ENCODE measurements at regions not wholly inside any gene's neighbourhood (a gene's known extent, or its start where the extent isn't known, plus 50 kb on each side); places are given as distances from the start of the nearest gene placed in this dataset.

DNA sequence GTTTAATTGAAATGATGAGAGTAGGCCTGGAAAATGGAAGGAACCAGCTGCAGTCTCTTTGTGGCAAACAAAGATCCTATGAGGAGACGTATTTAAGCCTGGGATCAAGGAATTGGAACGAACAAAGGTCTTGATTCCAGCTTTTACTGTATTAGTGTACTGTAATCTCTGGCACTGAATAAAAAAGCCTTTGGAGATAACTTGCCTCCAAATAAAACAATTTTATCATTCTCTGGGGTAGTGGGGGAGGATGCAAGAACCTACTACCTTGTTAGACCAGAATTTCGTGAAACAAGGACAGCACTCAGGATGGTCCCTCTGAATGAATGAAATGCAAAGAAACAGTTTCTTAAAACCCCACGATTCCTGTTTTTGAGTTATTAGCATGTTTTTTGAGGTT, 134.2 kb downstream of the RWDD3 start:
- Histone ChIP-seq H4K20me1 (ENCODE audit: insufficient read depth, low read length) (no peaks in the 10 kb centered on the region), H3K36me3 (ENCODE audit: insufficient read depth, low read length) (no peaks in the 10 kb centered on the region), H3K27ac (ENCODE audit: low read depth, low read length, poor library complexity, severe bottlenecking) (no peak overlapping the region), H3K4me1 (ENCODE audit: insufficient read depth, low read length, poor library complexity, severe bottlenecking) (no peaks in the 10 kb centered on the region), H3K4me2 (ENCODE audit: low read length) (no peak overlapping the region), H3K9me2 (ENCODE audit: insufficient read depth, low read length) (no peaks in the 10 kb centered on the region), H3K4me3 (ENCODE audit: low read depth, low read length, poor library complexity, severe bottlenecking) (no peak overlapping the region), H3K79me2 (ENCODE audit: insufficient read depth, low read depth, low read length) (no peaks in the 10 kb centered on the region), H2AFZ (ENCODE audit: low read length) (no peak overlapping the region), H3K9me3 (ENCODE audit: low read length) (no peaks in the 10 kb centered on the region)
- ChIA-PET POLR2A (no interaction called here), CTCF (ENCODE audit: unreplicated experiment) (no interaction called here)
- intact Hi-C loops (cut with micrococcal nuclease; ENCODE audit: unreplicated experiment): no loop called here
- DNase-seq (ENCODE audit: low spot score): no peak
- no TSS peak for BruUV-seq (replicated peaks)
- TF ChIP-seq, protein P1, sequence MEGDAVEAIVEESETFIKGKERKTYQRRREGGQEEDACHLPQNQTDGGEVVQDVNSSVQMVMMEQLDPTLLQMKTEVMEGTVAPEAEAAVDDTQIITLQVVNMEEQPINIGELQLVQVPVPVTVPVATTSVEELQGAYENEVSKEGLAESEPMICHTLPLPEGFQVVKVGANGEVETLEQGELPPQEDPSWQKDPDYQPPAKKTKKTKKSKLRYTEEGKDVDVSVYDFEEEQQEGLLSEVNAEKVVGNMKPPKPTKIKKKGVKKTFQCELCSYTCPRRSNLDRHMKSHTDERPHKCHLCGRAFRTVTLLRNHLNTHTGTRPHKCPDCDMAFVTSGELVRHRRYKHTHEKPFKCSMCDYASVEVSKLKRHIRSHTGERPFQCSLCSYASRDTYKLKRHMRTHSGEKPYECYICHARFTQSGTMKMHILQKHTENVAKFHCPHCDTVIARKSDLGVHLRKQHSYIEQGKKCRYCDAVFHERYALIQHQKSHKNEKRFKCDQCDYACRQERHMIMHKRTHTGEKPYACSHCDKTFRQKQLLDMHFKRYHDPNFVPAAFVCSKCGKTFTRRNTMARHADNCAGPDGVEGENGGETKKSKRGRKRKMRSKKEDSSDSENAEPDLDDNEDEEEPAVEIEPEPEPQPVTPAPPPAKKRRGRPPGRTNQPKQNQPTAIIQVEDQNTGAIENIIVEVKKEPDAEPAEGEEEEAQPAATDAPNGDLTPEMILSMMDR (conservative IDR thresholded peaks at IDR 0.05; ENCODE audit: low read length): no peak
- TF ChIP-seq EZH2phosphoT487 (IDR thresholded peaks at IDR 0.05; ENCODE audit: borderline replicate concordance, low read depth, low read length): no peak

DNA sequence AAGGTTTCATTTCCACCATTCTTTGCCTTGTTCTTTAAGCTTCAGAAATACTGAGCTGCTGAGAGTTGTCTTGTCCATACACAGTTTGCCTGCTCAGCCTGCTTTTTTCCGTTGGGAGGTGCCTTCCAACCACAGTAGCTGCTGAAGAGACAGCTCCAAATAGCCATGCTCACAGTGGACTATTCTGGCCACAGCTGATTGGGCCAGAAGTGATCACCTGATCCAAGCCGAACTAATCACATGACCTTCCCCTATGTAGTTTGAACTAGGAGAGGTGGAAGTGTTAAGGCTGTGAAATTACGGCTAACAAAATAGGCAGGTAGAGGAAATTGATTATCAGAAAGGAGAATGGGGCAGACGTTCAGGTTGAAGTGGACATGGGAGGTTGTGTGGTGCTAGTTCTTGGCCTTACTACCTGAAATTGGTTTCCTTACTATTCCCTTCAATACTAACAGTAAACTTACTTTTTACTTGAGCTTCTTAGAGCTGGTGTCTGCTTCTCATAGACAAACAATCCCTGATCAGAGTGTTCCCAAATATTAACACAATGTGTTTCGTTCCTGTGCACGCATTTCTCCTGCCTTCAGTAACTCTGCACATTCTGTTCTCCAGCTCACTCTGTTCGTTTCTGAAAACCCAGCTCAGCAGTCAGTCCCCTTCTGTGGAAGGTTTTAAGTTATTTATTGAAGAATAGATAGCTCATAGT, 136.1 kb downstream of the RWDD3 start:
- no peaks in the 10 kb centered on the region for H3K79me2 ChIP-seq (ENCODE audit: insufficient read depth, low read depth, low read length)
- no peaks in the 10 kb centered on the region for H4K20me1 ChIP-seq (ENCODE audit: insufficient read depth, low read length)
- no peaks in the 10 kb centered on the region for H3K9me3 ChIP-seq (ENCODE audit: low read length)
- no peak for DNase-seq (ENCODE audit: low spot score)
- no peak overlapping the region for H3K4me3 ChIP-seq (ENCODE audit: low read depth, low read length, poor library complexity, severe bottlenecking)
- no peaks in the 10 kb centered on the region for H3K9me2 ChIP-seq (ENCODE audit: insufficient read depth, low read length)
- no peak overlapping the region for H2AFZ ChIP-seq (ENCODE audit: low read length)
- no peak overlapping the region for H3K27ac ChIP-seq (ENCODE audit: low read depth, low read length, poor library complexity, severe bottlenecking)
- TF ChIP-seq EZH2phosphoT487 (IDR thresholded peaks at IDR 0.05; ENCODE audit: borderline replicate concordance, low read depth, low read length): no peak
- TF ChIP-seq, protein P1 (conservative IDR thresholded peaks at IDR 0.05; ENCODE audit: low read length): no peak
- no peaks in the 10 kb centered on the region for H3K36me3 ChIP-seq (ENCODE audit: insufficient read depth, low read length)
- BruUV-seq (replicated peaks): no TSS peak
- no peak overlapping the region for H3K4me2 ChIP-seq (ENCODE audit: low read length)
- H3K4me1 ChIP-seq (ENCODE audit: insufficient read depth, low read length, poor library complexity, severe bottlenecking): no peaks in the 10 kb centered on the region
- ChIA-PET CTCF (ENCODE audit: unreplicated experiment) (no interaction called here), POLR2A (interaction anchor here (0.6 to 1.0 kb wide), 2 partner anchors 21 to 1406 kb away, joined by 3 to 4 read pairs; no protein-coding TSS in a partner anchor)
- intact Hi-C loops (cut with micrococcal nuclease; ENCODE audit: unreplicated experiment): no loop called here

All from OCI-LY7 (cell line).